GM18867 (cell line): ENCODE measurements at regions not wholly inside any gene's neighbourhood (a gene's known extent, or its start where the extent isn't known, plus 50 kb on each side); places are given as distances from the start of the nearest gene placed in this dataset.
"Not testable (repeated sequence)": the region's sequence is repeated elsewhere in the genome, so short reads cannot be mapped to it uniquely, and the experiment has no call there.

Source experiments
- ATAC-seq: cut with Tn5 transposase; IDR thresholded peaks from one replicate; pipeline ENCODE4 v1.9.1; 2021; ENCODE audit warnings: mild to moderate bottlenecking, moderate library complexity; ENCODE audit not compliant: unreplicated experiment

DNA sequence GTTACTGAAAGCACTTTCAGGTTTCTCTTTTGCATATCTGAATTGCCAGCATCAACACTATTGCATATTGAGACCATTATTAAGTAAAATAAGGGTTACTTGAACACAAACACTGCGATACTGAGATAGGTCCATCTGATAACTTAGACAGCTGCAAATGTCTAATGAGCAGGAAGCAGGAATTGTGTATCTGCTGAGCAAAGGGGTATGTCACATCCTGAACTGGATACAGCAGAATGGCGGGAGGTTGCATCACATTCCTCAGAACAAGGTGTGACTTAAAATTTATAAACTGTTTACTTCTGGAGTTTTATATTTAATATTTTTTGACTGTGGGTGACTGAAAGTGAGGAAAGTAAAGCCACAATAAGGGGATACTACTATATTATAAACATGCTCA, 142.4 kb downstream of the POTEH start:
- not testable (repeated sequence) for ATAC-seq

GRCh38 chr22:15835729-15836128, 145.9 kb downstream of the POTEH start:
- ATAC-seq = not testable (repeated sequence)

- ATAC-seq = not testable (repeated sequence)
Measured at GRCh38 chr22:15849772-15850171, 159.9 kb downstream of the POTEH start.

DNA sequence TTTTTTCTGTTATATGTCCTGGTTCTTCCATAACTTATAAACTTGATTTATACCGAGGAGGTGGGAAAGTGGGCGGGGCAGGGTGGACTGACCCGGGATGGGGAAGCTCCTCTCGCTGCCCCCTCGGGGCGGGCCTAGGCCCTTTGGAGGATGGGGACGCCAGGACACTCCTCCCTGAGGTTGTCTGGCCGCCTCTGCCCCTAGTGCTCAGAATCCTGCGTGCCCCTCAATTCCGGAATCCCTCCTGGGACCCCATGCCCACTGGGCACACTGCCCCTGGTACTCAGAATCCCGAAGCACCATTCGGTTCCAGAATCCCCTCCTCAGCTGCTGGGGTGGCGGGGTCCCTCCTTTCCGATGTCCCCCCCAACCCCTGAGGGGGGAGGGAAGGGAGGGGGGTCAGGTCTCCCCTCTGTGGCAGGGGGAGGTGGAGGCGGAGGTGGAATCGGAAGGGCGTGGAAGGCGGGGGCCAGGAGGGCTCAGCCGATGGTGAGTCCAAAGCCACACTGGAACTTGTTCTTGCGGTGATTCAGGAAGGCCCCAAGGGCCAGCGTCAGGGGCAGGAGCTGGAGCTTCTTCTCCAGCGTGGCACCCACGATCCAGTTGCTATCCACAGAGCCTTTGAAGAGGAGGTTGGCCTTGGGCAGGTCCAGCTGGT, 164.0 kb downstream of the POTEH start:
- not testable (repeated sequence) for ATAC-seq

DNA sequence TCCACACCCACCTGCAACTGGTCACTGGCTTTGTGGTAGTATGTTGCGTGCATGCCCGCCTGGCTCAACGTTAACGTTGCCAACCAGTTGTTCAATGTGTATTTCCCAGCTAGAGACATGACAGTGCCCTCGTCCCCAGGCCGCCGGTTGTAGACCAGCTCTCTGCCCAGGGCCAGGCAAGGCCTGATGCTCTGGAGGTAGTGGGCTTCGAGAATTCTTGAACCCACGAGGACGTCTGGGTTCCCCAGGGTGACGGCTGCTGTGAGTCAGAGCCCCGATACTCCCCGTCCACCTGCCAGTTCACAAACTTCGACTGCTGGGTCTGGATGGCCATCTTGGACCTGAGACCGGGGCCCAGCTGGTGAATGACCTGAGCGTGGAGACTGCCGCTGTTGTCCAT, 164.6 kb downstream of the POTEH start:
- not testable (repeated sequence) for ATAC-seq

DNA sequence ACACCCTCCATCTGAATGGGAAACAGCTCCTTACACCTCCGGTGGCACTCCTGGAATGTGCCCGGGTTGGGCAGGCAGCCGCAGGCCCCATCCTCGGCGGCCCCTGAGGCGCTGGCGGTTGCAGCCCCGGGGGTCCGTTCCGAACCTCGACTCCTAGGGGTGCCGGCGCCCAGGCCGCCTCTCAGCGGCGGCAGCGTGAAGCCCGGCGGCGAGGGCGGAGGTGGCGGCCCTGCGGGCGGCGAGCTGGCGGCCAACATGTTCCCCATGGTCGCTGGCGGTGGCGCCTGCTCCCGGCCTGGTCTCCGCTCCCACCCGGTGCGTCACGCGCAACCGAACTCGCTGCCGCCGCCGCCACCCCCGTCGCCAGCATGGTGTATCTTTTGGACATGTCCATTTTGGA, 165.2 kb downstream of the POTEH start:
- ATAC-seq = not testable (repeated sequence)

DNA sequence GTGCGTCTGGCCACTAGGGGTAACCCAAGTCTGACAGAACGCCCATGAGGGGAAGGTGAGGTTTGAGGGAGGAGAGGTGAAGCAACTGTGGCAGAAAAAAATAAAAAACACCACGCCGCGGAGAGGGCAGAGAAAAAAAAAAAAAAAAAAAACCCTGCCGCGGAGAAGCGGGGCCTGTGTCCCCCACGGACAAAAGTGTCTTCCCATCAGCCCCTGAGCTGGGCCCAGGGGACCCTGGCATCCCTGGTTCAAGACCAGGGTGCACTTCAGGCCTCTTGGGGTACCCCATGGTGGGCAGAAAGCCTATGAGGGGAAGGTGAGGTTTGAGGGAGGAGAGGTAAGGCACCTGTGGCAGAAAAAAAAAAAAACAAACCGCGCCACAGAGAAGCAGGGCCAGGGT, 191.1 kb downstream of the POTEH start:
- not testable (repeated sequence) for ATAC-seq

- not testable (repeated sequence) for ATAC-seq
Measured at GRCh38 chr22:15904326-15904725, 214.5 kb downstream of the POTEH start.

GRCh38 chr22:15911704-15912103, 221.9 kb downstream of the POTEH start:
- ATAC-seq = not testable (repeated sequence)

DNA sequence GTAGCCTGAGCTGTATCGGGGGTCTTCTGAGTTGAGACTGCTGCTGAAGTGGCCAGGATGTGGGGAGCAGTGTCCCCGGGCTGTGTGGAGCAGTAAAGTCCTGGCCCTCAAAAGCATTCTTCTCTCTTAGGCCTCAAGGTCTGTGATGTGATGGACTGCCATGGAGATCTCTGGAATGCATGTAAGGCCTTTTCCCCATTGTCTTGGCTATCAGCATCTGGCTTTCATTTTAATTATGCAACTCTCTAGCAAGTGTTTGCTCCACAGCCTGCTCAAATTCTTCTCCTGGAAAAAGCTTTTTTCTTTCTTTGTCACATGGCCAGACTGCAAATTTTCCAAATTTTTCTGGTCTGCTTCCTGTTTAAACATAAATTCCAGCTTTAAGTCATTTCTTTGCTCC, 229.3 kb downstream of the POTEH start:
- not testable (repeated sequence) for ATAC-seq

DNA sequence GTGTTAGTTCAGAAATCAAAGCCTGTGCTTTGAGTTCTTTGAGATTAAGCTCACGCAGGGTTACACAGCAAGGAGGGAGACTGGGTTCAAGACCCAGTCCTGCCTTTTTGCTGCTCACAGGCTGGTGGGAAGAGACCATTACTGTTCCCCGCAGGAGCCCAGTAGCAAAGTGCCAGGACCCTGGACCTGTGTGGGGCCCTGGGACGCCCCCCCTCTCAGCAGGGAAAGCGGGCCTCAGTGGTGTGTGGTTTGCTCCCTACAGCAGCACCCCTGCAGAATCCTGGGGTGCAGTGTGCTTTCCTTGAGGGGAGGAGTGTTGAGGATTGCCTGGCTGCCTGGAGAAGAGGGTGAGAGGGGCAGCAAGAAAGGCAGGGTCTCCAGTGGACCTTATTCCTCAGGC, 231.1 kb downstream of the POTEH start:
- not testable (repeated sequence) for ATAC-seq

GRCh38 chr22:15922132-15922531, 232.3 kb downstream of the POTEH start:
- not testable (repeated sequence) for ATAC-seq

GRCh38 chr22:15922666-15923065, 232.8 kb downstream of the POTEH start:
- not testable (repeated sequence) for ATAC-seq

DNA sequence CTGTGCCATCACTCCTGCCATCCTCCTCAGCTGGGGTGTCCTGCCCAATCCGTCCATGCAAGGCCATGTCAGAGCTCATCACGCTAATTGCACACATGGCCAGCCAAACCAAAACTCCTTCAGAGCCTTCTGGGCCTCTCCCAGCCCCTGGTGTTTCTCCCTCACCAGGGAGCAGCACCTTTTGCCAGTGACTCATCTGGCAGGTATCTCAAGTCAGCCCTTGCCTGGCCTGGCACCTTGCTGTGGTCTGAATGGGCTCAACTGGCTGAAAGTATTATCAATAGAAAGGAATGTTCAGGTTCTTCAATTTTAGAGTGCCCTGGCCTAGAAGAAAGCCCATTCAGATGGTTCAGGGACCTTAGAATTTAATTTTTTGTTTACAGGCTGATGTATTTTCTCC, 235.0 kb downstream of the POTEH start:
- ATAC-seq = not testable (repeated sequence)

GRCh38 chr22:15927172-15927571, 237.3 kb downstream of the POTEH start:
- ATAC-seq = not testable (repeated sequence)
